ENCODE measurements at regions not wholly inside any gene's neighbourhood (a gene's known extent, or its start where the extent isn't known, plus 50 kb on each side); places are given as distances from the start of the nearest gene placed in this dataset.
"Not testable (repeated sequence)": the region's sequence is repeated elsewhere in the genome, so short reads cannot be mapped to it uniquely, and the experiment has no call there.

DNA sequence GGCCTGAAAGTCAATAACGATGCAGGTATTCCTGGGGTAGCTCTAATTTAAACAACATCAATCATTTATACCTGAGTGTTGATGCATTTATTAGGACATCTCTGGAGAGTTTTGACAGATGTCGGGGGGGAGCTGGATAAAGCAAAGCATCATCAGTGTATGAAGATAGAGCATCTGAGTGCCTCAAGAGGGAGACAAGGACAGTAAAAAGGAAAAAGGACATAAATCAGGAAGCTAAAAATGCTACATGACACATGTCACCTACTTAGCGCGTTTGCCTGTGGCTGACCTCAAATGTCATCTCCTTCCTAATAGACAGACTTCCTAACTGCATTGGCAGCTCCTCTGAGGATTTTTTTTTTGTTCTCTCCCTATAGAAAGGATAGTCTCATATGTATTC, 259.5 kb upstream of the PKP2 start:
- DNase-seq = no peak
- intact Hi-C loops (cut with DNase I; ENCODE audit: low total_unique reads) = no loop called here
- Histone ChIP-seq H3K4me3 (no peak overlapping the region), H3K27me3 (no peaks in the 10 kb centered on the region), H3K4me1 (no peaks in the 10 kb centered on the region), H3K36me3 (no peaks in the 10 kb centered on the region), H3K9me3 (no peaks in the 10 kb centered on the region), H3K27ac (no peak overlapping the region)
- TF ChIP-seq, protein P1, sequence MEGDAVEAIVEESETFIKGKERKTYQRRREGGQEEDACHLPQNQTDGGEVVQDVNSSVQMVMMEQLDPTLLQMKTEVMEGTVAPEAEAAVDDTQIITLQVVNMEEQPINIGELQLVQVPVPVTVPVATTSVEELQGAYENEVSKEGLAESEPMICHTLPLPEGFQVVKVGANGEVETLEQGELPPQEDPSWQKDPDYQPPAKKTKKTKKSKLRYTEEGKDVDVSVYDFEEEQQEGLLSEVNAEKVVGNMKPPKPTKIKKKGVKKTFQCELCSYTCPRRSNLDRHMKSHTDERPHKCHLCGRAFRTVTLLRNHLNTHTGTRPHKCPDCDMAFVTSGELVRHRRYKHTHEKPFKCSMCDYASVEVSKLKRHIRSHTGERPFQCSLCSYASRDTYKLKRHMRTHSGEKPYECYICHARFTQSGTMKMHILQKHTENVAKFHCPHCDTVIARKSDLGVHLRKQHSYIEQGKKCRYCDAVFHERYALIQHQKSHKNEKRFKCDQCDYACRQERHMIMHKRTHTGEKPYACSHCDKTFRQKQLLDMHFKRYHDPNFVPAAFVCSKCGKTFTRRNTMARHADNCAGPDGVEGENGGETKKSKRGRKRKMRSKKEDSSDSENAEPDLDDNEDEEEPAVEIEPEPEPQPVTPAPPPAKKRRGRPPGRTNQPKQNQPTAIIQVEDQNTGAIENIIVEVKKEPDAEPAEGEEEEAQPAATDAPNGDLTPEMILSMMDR (IDR thresholded peaks at IDR 0.05) = no peak

DNA sequence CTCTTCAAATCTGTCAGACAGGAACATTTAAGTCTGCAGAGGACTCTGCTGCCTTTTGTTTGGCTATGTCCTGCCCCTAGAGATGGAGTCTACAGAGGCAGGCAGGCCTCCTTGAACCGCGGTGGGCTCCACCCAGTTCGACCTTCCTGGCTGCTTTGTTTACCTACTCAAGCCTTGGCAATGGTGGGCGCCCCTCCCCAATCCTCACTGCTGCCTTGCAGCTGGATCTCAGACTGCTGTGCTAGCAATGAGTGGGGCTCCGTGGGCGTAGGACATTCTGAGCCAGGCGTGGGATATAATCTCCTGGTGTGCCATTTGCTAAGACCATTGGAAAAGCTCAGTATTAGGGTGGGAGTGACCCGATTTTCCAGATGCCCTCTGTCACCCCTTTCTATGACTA, 250.7 kb upstream of the PKP2 start:
- H3K4me3 ChIP-seq; intact Hi-C loops (cut with DNase I; ENCODE audit: low total_unique reads); H3K27ac ChIP-seq; H3K9me3 ChIP-seq; DNase-seq; H3K4me1 ChIP-seq; H3K36me3 ChIP-seq; H3K27me3 ChIP-seq: not testable (repeated sequence)

DNA sequence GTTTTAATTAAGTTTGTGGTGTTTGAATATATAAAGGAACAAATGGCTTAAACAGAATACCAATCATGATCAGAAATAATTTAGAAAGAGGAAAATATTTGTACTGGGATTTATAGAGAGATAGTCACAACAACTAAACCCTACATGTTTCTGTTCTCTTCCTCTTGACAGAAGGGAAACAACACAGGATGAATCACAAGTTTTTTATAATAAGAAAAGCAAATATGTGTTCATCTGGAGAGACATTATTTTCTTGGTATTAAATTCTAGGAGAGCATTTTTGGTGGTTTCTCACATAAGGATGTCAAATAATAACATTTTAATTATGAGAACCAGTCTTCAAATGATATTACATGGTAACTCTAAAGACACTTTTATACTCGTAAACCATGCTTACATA, 232.9 kb upstream of the PKP2 start:
- DNase-seq = no peak
- Histone ChIP-seq H3K36me3 (no peaks in the 10 kb centered on the region), H3K27me3 (no peaks in the 10 kb centered on the region), H3K4me3 (no peak overlapping the region), H3K4me1 (no peaks in the 10 kb centered on the region), H3K9me3 (no peaks in the 10 kb centered on the region), H3K27ac (no peak overlapping the region)
- TF ChIP-seq, protein P1 (IDR thresholded peaks at IDR 0.05) = no peak
- intact Hi-C loops (cut with DNase I; ENCODE audit: low total_unique reads) = no loop called here

DNA sequence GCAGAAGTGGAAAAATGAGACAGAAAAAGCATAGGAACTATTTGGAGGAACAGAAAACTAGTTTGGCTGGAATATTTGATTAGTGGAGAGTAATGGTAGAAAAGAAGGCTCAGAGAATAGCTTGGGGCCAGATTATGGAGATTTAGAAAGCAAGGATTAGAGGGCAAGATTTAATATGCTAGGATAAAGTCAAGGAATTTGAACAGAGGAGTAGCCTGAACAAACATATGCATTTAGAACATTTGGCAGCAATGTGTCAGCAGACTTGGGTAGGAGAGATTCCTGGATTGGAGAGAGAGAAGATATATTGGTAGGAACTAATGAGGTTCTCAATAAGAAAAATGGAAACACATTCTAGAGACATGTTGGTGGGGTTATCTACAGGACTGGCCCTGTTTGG, 229.2 kb upstream of the PKP2 start:
- TF ChIP-seq, protein P1 (IDR thresholded peaks at IDR 0.05) = no peak

DNA sequence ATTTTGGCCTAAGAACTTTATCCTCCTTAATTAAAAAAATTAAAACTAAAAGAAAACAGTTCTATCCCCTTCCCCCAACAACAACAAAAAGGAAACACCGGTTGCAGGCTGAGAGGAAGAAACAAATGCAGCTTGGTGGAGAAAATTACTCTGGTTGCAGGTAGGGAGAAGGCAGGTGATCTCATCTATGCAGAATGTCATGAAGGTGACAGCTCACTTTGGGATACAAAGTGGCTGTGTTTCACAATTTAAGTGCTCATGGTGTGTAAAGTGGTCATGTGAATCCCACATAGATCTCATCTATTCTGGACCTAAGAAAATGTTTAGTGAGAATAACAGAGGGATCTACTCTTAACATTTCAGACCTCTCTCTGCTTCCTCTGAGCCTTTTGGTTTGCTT, 219.7 kb upstream of the PKP2 start:
- no peaks in the 10 kb centered on the region for H3K4me1 ChIP-seq
- no peaks in the 10 kb centered on the region for H3K27me3 ChIP-seq
- DNase-seq = no peak
- intact Hi-C loops (cut with DNase I; ENCODE audit: low total_unique reads) = no loop called here
- no peak overlapping the region for H3K4me3 ChIP-seq
- no peaks in the 10 kb centered on the region for H3K9me3 ChIP-seq
- H3K36me3 ChIP-seq = no peaks in the 10 kb centered on the region
- H3K27ac ChIP-seq = no peak overlapping the region
- TF ChIP-seq, protein P1 (IDR thresholded peaks at IDR 0.05) = no peak

More for the DNA sequence above, 229.2 kb upstream of the PKP2 start:
- Histone ChIP-seq H3K27me3 (no peaks in the 10 kb centered on the region), H3K4me1 (no peaks in the 10 kb centered on the region), H3K27ac (no peak overlapping the region), H3K9me3 (no peaks in the 10 kb centered on the region), H3K36me3 (no peaks in the 10 kb centered on the region), H3K4me3 (no peak overlapping the region)
- intact Hi-C loops (cut with DNase I; ENCODE audit: low total_unique reads) = no loop called here
- DNase-seq = no peak

DNA sequence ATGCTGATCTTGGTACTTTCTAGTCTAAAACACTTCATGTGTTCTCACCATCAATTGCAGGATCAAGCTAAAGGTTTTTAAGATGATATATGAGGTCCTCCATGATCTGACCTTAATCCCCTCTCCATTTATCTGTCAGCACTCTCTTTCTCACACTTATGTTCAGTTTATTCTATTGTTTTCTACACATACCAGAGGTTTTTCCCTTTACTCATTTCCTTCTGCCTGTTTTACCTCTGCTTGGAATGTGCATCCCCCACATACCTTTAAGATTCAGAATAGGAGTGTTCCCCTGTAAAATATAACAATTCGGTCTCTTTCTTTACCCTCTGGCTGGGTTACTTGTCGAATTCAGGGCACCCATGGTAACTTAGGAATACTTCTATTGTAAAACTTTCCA, 219.1 kb upstream of the PKP2 start:
- Histone ChIP-seq H3K27ac (no peak overlapping the region), H3K27me3 (no peaks in the 10 kb centered on the region), H3K36me3 (no peaks in the 10 kb centered on the region), H3K4me3 (no peak overlapping the region), H3K9me3 (no peaks in the 10 kb centered on the region), H3K4me1 (no peaks in the 10 kb centered on the region)
- intact Hi-C loops (cut with DNase I; ENCODE audit: low total_unique reads) = no loop called here
- no peak for DNase-seq
- TF ChIP-seq, protein P1 (IDR thresholded peaks at IDR 0.05) = no peak
